Panc1 (cell line): ENCODE measurements at regions not wholly inside any gene's neighbourhood (a gene's known extent, or its start where the extent isn't known, plus 50 kb on each side); places are given as distances from the start of the nearest gene placed in this dataset.
"Not testable (repeated sequence)": the region's sequence is repeated elsewhere in the genome, so short reads cannot be mapped to it uniquely, and the experiment has no call there.

Experiments used
- CTCF ChIP-seq: fragments of 450-650 bp; IDR thresholded peaks from 2 replicates; pipeline ENCODE4 v1.5.1; 2017; ENCODE audit warnings: mild to moderate bottlenecking
- TCF7L2 ChIP-seq: IDR thresholded peaks from 2 replicates; pipeline ENCODE4 v1.6.1; 2011; ENCODE audit warnings: mild to moderate bottlenecking, low read depth, low read length, inconsistent platforms
- TF ChIP-seq, protein P1 (sequence below), 2 experiments: IDR thresholded peaks; 2 replicates each; pipeline ENCODE4 v1.6.1; 2011 to 2012; ENCODE audit warnings: low read depth in 2 of 2, control low read depth in 1 of 2, low read length in 1 of 2, mild to moderate bottlenecking in 1 of 2, moderate library complexity in 1 of 2; ENCODE audit not compliant: insufficient read depth in 1 of 2

DNA sequence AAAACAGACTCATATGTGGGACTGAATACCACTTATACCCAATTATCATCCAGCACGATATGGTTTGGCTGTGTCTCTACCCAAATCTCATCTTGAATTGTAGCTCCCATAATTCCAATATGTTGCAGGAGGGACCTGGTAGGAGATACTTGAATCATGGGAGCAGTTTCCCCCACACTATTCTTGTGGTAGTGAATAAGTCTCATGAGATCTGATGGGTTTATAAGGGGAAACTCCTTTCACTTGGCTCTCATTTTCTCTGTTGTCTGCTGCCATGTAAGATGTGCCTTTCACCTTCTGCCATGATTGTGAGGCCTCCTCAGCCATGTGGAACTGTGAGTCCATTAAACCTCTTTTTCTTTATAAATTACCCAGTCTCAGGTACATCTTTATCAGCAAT is 91.9 kb upstream of the FNDC3A start:
- not testable (repeated sequence) for TF ChIP-seq CTCF, TCF7L2
- TF ChIP-seq, protein P1, sequence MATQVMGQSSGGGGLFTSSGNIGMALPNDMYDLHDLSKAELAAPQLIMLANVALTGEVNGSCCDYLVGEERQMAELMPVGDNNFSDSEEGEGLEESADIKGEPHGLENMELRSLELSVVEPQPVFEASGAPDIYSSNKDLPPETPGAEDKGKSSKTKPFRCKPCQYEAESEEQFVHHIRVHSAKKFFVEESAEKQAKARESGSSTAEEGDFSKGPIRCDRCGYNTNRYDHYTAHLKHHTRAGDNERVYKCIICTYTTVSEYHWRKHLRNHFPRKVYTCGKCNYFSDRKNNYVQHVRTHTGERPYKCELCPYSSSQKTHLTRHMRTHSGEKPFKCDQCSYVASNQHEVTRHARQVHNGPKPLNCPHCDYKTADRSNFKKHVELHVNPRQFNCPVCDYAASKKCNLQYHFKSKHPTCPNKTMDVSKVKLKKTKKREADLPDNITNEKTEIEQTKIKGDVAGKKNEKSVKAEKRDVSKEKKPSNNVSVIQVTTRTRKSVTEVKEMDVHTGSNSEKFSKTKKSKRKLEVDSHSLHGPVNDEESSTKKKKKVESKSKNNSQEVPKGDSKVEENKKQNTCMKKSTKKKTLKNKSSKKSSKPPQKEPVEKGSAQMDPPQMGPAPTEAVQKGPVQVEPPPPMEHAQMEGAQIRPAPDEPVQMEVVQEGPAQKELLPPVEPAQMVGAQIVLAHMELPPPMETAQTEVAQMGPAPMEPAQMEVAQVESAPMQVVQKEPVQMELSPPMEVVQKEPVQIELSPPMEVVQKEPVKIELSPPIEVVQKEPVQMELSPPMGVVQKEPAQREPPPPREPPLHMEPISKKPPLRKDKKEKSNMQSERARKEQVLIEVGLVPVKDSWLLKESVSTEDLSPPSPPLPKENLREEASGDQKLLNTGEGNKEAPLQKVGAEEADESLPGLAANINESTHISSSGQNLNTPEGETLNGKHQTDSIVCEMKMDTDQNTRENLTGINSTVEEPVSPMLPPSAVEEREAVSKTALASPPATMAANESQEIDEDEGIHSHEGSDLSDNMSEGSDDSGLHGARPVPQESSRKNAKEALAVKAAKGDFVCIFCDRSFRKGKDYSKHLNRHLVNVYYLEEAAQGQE (IDR thresholded peaks at IDR 0.05; ENCODE audit: insufficient read depth in 1 of 2, low read depth in 2 of 2, low read length in 1 of 2) = not testable (repeated sequence)
